HepG2 (cell line): ENCODE measurements at regions not wholly inside any gene's neighbourhood (a gene's known extent, or its start where the extent isn't known, plus 50 kb on each side); places are given as distances from the start of the nearest gene placed in this dataset.

Experiments used
- CHCHD3 ChIP-seq: sonication (generic); formaldehyde crosslinking; IDR thresholded peaks from 2 replicates; pipeline ENCODE4 v1.8.0; 2022; ENCODE audit warnings: mild to moderate bottlenecking, missing genetic modification reagents, moderate library complexity
- CREB1 ChIP-seq, 2 experiments: fragments of 450-650 bp in 1 of 2; IDR thresholded peaks; 2 replicates each; pipeline ENCODE4 v1.6.1; 2016 to 2017; ENCODE audit warnings: control low read depth in 1 of 2, mild to moderate bottlenecking in 1 of 2, missing compliant biosample characterization in 1 of 2, missing genetic modification characterization in 1 of 2
- ELF3 ChIP-seq: IDR thresholded peaks from 2 replicates; pipeline ENCODE4 v1.6.1; 2016; ENCODE audit warnings: missing genetic modification reagents, missing compliant biosample characterization
- GABPA ChIP-seq, 2 experiments: IDR thresholded peaks; 2 replicates each; pipeline ENCODE4 v1.6.1; 2011 to 2016; ENCODE audit warnings: low read depth in 2 of 2, low read length in 1 of 2, missing biosample characterization in 1 of 2, missing genetic modification characterization in 1 of 2
- ISX ChIP-seq: sonication (generic); formaldehyde crosslinking; conservative IDR thresholded peaks from 2 replicates; pipeline ENCODE4 v1.5.0; 2020; ENCODE audit warnings: missing genetic modification reagents
- POLR2AphosphoS2 ChIP-seq: IDR thresholded peaks from 2 replicates; pipeline ENCODE4 v1.6.1; 2011; ENCODE audit warnings: low read depth, low read length, improper control_type of control experiment
- SNRNP70 ChIP-seq: fragments of 200-400 bp; formaldehyde crosslinking; IDR thresholded peaks from 2 replicates; pipeline ENCODE4 v1.6.1; 2017; ENCODE audit warnings: mild to moderate bottlenecking, low read depth, low read length, moderate library complexity
- TCF7 ChIP-seq: sonication (generic); IDR thresholded peaks from 2 replicates; pipeline ENCODE4 v1.6.1; 2016; ENCODE audit warnings: antibody characterized with exemption, low read depth
- TSC22D2 ChIP-seq: sonication (generic); formaldehyde crosslinking; IDR thresholded peaks from 2 replicates; pipeline ENCODE4 v1.5.1; 2020; ENCODE audit warnings: missing genetic modification reagents, mild to moderate bottlenecking, borderline replicate concordance
- XRCC5 ChIP-seq: fragments of 200-400 bp; formaldehyde crosslinking; optimal IDR thresholded peaks from 2 replicates; pipeline ENCODE3; 2017; ENCODE audit warnings: mild to moderate bottlenecking, low read length
- ZNF136 ChIP-seq: sonication (generic); formaldehyde crosslinking; IDR thresholded peaks from 2 replicates; pipeline ENCODE4 v1.8.1; 2022; ENCODE audit warnings: low read depth, mild to moderate bottlenecking, moderate library complexity, missing genetic modification reagents
- ZNF333 ChIP-seq: sonication (generic); formaldehyde crosslinking; IDR thresholded peaks from 2 replicates; pipeline ENCODE4 v1.4.0; 2020; ENCODE audit warnings: mild to moderate bottlenecking, missing genetic modification reagents, borderline replicate concordance
- ZNF383 ChIP-seq: sonication (generic); formaldehyde crosslinking; IDR thresholded peaks from 2 replicates; pipeline ENCODE4 v1.4.0; 2020; ENCODE audit warnings: missing genetic modification reagents, mild to moderate bottlenecking, borderline replicate concordance
- ZNF780A ChIP-seq: sonication (generic); formaldehyde crosslinking; IDR thresholded peaks from 2 replicates; pipeline ENCODE4 v1.8.0; 2022; ENCODE audit warnings: mild to moderate bottlenecking, missing genetic modification reagents, moderate library complexity
- ZNF816 ChIP-seq: sonication (generic); formaldehyde crosslinking; IDR thresholded peaks from 2 replicates; pipeline ENCODE4 v1.8.0; 2022; ENCODE audit warnings: missing genetic modification reagents, mild to moderate bottlenecking, borderline replicate concordance
- TF ChIP-seq, protein P1 (sequence below): sonication (generic); formaldehyde crosslinking; IDR thresholded peaks from 2 replicates; pipeline ENCODE4 v1.4.0; 2020; ENCODE audit warnings: missing genetic modification reagents, borderline replicate concordance
- TF ChIP-seq, protein P2 (sequence below): sonication (generic); formaldehyde crosslinking; conservative IDR thresholded peaks from 2 replicates; pipeline ENCODE4 v1.8.1; 2023; ENCODE audit warnings: missing genetic modification reagents

DNA sequence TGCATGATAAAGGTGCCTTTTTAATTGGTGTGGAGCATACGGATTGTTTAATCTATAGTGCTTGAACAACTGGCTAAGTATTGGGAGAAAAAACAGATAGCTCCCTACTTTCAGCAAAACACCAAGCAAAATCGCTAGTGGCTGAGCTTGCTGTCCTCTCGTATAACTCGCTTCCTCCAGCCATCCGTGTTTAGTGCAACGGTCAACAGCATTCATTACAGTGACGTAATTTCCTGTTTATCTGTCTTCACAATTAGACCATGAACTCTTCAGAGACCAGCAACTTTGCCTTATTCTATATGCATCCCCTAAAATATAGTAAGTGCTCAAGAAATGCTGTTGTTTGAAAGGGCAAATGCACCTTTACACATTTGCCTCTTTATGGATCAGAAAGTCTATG is 511.9 kb downstream of the HAPSTR1 start (continued):
- TF ChIP-seq, protein P1, sequence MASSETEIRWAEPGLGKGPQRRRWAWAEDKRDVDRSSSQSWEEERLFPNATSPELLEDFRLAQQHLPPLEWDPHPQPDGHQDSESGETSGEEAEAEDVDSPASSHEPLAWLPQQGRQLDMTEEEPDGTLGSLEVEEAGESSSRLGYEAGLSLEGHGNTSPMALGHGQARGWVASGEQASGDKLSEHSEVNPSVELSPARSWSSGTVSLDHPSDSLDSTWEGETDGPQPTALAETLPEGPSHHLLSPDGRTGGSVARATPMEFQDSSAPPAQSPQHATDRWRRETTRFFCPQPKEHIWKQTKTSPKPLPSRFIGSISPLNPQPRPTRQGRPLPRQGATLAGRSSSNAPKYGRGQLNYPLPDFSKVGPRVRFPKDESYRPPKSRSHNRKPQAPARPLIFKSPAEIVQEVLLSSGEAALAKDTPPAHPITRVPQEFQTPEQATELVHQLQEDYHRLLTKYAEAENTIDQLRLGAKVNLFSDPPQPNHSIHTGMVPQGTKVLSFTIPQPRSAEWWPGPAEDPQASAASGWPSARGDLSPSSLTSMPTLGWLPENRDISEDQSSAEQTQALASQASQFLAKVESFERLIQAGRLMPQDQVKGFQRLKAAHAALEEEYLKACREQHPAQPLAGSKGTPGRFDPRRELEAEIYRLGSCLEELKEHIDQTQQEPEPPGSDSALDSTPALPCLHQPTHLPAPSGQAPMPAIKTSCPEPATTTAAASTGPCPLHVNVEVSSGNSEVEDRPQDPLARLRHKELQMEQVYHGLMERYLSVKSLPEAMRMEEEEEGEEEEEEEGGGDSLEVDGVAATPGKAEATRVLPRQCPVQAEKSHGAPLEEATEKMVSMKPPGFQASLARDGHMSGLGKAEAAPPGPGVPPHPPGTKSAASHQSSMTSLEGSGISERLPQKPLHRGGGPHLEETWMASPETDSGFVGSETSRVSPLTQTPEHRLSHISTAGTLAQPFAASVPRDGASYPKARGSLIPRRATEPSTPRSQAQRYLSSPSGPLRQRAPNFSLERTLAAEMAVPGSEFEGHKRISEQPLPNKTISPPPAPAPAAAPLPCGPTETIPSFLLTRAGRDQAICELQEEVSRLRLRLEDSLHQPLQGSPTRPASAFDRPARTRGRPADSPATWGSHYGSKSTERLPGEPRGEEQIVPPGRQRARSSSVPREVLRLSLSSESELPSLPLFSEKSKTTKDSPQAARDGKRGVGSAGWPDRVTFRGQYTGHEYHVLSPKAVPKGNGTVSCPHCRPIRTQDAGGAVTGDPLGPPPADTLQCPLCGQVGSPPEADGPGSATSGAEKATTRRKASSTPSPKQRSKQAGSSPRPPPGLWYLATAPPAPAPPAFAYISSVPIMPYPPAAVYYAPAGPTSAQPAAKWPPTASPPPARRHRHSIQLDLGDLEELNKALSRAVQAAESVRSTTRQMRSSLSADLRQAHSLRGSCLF, result no peak
- no peak for TF ChIP-seq GABPA (IDR thresholded peaks at IDR 0.05; ENCODE audit: low read depth, low read length)
- 0 out of 2 replicates have a peak, but pooled peaks have one; percentile 24 for TF ChIP-seq GABPA (CRISPR knock-in tag; IDR thresholded peaks at IDR 0.05; ENCODE audit: low read depth)
- TF ChIP-seq ZNF816, result no peak
- TF ChIP-seq, protein P2, sequence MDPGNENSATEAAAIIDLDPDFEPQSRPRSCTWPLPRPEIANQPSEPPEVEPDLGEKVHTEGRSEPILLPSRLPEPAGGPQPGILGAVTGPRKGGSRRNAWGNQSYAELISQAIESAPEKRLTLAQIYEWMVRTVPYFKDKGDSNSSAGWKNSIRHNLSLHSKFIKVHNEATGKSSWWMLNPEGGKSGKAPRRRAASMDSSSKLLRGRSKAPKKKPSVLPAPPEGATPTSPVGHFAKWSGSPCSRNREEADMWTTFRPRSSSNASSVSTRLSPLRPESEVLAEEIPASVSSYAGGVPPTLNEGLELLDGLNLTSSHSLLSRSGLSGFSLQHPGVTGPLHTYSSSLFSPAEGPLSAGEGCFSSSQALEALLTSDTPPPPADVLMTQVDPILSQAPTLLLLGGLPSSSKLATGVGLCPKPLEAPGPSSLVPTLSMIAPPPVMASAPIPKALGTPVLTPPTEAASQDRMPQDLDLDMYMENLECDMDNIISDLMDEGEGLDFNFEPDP, result no peak
- TF ChIP-seq TSC22D2 (CRISPR knock-in tag), result no peak
- no peak for TF ChIP-seq SNRNP70
- peak; percentile 69 for TF ChIP-seq CREB1 (IDR thresholded peaks at IDR 0.05)
- 0 out of 2 replicates have a peak, but pooled peaks have one; percentile 15 for TF ChIP-seq CREB1 (CRISPR knock-in tag; IDR thresholded peaks at IDR 0.05)
- no peak for TF ChIP-seq POLR2AphosphoS2
- no peak for TF ChIP-seq ZNF780A (CRISPR knock-in tag)
- TF ChIP-seq TCF7, result no peak
- TF ChIP-seq CHCHD3 (CRISPR knock-in tag), result no peak
- no peak for TF ChIP-seq ELF3 (CRISPR knock-in tag)
- TF ChIP-seq ZNF333 (CRISPR knock-in tag), result no peak
- TF ChIP-seq ZNF136, result no peak
- no peak for TF ChIP-seq ISX
- TF ChIP-seq ZNF383 (CRISPR knock-in tag), result no peak
- TF ChIP-seq XRCC5, result no peak
